Mammary epithelial cell (primary cell): ENCODE measurements at regions not wholly inside any gene's neighbourhood (a gene's known extent, or its start where the extent isn't known, plus 50 kb on each side); places are given as distances from the start of the nearest gene placed in this dataset.

Source experiments
- EZH2 ChIP-seq: IDR thresholded peaks from 2 replicates; pipeline ENCODE4 v1.6.1; 2012; ENCODE audit warnings: low read length, inconsistent platforms, borderline replicate concordance
- TF ChIP-seq, protein P1 (sequence below), 2 donors: IDR thresholded peaks in 1 of 2; conservative IDR thresholded peaks in 1 of 2; 2 replicates each; pipeline ENCODE4 v1.5.1; 2011 to 2012; ENCODE audit warnings: inconsistent platforms in 2 of 2, low read length in 2 of 2, mild to moderate bottlenecking in 2 of 2, control low read depth in 1 of 2, low read depth in 1 of 2; ENCODE audit not compliant: insufficient read depth in 1 of 2; ENCODE audit errors: extremely low read depth in 1 of 2

DNA sequence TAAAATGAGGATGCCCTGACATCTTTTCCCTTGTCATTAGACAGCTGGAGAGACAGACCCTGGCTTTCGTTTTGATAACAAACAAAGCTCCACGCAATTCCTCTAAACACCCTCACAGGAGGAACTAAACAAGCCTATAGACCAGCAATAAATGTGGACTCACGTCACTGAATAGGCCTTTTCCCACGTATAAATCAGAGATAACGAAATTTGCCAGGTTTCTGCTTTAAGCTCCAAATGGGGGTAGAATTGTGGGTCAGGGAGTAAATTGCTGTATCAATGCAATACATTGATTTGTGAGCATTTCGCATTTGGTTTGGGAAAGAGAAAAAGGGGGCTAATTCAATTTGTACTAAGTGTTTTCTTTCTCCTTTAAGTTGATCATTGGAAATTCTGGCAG, 256.0 kb downstream of the PMP22 start:
- TF ChIP-seq, protein P1, sequence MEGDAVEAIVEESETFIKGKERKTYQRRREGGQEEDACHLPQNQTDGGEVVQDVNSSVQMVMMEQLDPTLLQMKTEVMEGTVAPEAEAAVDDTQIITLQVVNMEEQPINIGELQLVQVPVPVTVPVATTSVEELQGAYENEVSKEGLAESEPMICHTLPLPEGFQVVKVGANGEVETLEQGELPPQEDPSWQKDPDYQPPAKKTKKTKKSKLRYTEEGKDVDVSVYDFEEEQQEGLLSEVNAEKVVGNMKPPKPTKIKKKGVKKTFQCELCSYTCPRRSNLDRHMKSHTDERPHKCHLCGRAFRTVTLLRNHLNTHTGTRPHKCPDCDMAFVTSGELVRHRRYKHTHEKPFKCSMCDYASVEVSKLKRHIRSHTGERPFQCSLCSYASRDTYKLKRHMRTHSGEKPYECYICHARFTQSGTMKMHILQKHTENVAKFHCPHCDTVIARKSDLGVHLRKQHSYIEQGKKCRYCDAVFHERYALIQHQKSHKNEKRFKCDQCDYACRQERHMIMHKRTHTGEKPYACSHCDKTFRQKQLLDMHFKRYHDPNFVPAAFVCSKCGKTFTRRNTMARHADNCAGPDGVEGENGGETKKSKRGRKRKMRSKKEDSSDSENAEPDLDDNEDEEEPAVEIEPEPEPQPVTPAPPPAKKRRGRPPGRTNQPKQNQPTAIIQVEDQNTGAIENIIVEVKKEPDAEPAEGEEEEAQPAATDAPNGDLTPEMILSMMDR (conservative IDR thresholded peaks at IDR 0.05 in 1 of 2, IDR thresholded peaks at IDR 0.05 in 1 of 2; ENCODE audit: extremely low read depth in 1 of 2, insufficient read depth in 1 of 2, low read depth in 1 of 2, low read length in 2 of 2), result no peak
- no peak for TF ChIP-seq EZH2
